T follicular helper cell (primary cell): ENCODE measurements at regions not wholly inside any gene's neighbourhood (a gene's known extent, or its start where the extent isn't known, plus 50 kb on each side); places are given as distances from the start of the nearest gene placed in this dataset.
"Not testable (repeated sequence)": the region's sequence is repeated elsewhere in the genome, so short reads cannot be mapped to it uniquely, and the experiment has no call there.

ENCODE experiments used
- DNase-seq: peaks from one replicate; pipeline ENCODE4 v3.0.0-alpha.2; 2020; ENCODE audit warnings: low read depth

GRCh38 chr10:29828440-29828894, 193.7 kb upstream of the SVIL start:
- DNase-seq, result no peak

DNA sequence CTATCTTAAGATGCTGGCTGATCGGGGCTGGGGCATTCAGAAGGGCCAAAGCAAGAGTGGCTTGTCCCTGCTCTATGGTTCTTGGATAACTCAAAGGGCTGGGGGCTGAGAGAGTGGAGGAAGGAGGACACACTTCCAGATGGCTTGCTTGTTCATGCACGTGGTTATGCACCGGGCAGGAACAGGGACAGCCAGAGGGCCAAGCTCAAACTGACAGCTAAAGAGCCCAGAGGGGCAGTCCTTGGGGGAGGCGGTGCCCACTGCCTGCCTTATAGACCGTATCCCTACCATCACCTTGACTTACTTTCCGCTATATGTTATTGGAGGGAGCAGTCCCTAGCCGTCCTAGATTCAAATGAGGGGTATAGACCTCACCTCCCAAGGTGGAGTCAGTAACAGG, 192.7 kb upstream of the SVIL start:
- DNase-seq, result no peak

- no peak for DNase-seq
Observed at GRCh38 chr10:29826801-29827450, 192.2 kb upstream of the SVIL start.

GRCh38 chr10:29826221-29826620, 191.4 kb upstream of the SVIL start:
- DNase-seq, result no peak

GRCh38 chr10:29823553-29824080, 188.8 kb upstream of the SVIL start:
- no peak for DNase-seq

DNA sequence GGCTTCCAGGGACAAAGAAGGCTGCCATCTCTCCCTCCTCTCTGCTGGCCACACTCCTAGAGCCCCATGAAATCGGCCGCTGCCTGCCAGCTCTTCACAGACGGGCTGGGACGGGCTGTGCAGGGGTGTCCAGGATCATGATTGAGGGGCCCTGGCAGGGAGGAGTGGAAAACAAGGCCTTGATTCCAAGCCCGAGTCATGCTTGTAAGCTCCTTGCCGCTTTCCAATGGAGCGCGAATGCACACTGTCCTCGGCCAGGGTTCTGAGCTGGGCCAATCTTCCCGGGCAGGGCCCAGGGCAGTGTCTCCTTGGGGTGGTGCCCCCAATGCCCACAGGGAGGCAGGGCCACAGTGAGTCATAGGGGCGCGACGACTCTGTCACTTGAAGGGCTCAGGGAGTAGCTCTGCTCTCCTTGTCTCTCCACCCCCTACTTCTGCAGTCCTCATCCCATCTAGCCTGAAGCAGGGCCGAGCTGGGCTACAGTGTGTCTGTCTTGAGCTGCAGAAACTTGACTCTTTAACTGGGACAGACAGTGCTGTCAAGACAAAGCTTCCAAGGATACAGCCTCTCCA, 186.2 kb upstream of the SVIL start:
- no peak for DNase-seq

DNA sequence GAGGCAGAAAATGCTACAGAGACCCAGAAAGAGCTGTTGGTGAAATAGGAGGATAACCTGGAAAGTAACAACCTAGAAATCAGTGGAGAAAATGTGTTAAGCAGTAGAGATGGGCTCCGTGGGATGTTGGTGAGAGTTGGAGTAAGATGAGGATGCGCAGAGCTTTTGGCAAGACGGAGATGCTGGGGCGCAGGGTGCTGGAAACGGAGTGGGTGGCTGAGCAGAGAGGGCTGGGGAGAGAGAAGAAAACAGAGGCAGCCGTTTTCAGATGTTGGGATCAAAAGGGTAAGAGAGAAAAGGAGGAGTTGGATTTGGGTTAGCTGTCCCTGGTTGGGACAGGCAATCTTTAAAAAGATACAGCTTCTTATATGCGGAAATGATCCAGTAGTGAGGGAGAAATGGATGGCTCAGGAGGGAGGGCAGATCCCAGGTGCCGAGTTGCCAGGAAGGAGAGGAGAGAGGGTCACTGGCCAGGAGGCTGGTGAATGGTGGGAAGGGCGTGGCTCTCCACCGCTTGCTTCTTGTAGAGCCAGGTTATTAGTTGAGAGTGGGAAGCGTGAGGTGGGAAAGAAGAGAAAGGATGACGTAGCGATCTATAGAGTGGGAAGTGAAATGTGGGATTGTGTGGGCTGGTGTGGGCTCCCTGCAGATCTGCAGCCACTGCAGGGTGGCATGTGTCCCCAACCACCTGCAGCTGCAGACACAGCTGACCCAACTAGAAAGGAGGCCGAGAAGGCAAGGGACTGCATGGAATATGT, 182.2 kb upstream of the SVIL start:
- no peak for DNase-seq

- DNase-seq, result no peak
Observed at GRCh38 chr10:29815572-29815971, 180.8 kb upstream of the SVIL start.

- DNase-seq, result no peak
Observed at GRCh38 chr10:29811751-29812427, 177.1 kb upstream of the SVIL start.

DNA sequence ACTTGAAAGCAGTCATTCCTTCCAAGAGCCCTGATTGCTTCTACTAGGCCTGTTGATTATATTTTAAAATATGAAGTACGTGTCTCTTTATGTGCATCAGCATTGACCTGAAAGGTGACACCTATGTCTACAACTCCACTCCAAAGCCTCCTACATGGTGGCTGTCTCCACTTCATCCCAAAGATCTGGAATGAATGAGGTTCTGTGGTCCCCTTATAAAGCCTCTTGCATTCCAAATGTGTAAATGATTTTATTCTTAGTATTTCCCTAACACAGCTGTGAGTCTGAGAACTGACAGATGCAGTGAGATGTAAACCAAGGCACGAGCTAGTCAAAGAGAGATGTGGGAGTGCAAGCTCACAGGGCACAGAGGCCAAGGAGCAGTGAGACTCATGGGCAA, 176.0 kb upstream of the SVIL start:
- DNase-seq, result no peak

DNA sequence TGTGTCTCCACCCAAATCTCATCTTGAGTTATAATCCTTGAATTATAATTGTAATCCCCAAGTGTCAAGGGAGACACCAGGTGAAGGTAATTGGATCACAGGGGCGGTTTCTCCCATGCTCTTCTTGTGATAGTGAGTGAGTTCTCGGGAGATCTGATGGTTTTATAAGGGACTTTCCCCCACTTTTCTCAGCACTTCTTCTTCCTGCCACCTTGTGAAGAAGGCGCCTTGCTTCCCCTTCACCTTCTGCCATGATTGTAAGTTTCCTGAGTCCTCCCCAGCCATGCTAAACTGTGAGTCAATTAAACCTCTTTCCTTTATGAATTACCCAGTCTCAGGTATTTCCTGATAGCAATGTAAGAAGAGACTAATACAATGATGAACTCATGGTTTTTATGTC, 175.5 kb upstream of the SVIL start:
- not testable (repeated sequence) for DNase-seq

DNA sequence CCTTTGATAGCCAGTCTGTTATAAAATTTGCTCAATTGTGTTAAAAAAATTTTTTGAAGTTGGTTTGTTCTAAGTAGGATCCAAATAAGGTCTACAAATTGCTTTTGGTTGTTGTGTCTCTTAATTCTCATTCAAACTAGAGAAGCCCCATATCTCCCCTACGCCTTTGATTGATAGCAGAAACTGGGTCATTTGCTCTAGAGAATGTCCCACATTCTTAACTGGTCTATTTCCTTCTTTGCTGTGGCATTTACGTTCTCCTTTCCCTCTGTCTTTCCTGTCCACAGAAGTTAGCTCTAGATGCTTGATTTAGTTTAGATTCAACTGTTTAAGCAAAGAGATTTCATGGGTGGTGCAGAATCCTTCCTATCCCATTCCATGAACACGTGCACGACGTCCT, 174.6 kb upstream of the SVIL start:
- no peak for DNase-seq

- DNase-seq, result no peak
Observed at GRCh38 chr10:29807163-29807806, 172.5 kb upstream of the SVIL start.

GRCh38 chr10:29806350-29806788, 171.6 kb upstream of the SVIL start:
- no peak for DNase-seq

GRCh38 chr10:29805134-29805723, 170.5 kb upstream of the SVIL start:
- no peak for DNase-seq

DNA sequence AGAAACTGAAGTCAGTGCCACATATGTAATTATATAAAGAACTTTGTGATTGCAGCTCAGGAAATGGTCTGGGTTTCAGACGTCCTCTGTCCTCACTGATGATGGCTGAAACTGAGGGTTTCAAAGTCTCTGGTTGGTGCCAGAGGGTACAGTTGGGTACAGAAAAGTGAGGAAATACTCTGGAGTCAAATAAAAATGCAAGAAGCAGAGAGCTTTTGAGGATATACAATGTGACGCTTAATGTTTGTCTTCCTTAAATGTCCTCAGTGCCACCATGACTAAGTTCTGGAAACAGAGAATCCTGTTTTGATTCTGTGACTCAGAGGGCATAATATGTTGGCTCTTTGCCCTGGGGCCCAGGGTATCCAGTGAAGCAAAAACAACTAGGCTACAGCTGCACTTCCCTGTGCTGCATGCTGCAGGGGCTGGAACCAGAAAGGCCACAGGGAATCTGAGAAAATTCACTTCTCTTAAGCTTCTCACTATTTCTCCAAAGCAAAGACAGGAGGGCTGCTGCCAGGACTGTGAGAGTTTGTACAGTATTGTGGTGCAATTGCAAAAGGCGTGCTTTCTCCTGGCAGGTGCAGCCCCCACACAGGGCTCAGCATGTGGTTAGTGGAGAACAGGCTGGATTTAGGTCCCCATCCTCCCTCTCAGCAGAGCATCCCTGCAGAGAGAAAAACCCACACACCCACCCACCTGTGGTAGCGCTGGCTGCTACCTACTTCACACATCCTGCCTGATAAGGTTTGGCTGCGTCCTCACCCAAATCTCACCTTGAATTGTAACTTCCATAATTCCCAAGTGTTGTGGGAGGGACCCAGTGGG, 169.5 kb upstream of the SVIL start:
- DNase-seq, result no peak

DNA sequence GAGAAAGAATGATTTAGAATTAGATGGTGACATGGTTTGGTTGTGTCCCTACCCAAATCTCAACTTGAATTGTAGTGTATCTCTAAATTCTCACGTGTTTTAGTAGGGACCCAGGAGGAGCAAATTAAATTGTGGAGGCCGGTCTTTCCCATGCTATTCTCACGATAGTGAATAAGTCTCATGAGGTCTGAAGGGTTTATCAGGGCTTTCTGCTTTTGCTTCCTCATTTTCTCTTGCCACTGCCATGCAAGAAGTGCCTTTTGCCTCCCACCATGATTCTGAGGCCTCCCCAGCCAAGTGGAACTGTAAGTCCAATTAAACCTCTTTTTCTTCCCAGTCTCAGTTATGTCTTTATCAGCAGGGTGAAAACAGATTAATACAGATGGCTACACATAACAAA, 167.4 kb upstream of the SVIL start:
- DNase-seq, result no peak

DNA sequence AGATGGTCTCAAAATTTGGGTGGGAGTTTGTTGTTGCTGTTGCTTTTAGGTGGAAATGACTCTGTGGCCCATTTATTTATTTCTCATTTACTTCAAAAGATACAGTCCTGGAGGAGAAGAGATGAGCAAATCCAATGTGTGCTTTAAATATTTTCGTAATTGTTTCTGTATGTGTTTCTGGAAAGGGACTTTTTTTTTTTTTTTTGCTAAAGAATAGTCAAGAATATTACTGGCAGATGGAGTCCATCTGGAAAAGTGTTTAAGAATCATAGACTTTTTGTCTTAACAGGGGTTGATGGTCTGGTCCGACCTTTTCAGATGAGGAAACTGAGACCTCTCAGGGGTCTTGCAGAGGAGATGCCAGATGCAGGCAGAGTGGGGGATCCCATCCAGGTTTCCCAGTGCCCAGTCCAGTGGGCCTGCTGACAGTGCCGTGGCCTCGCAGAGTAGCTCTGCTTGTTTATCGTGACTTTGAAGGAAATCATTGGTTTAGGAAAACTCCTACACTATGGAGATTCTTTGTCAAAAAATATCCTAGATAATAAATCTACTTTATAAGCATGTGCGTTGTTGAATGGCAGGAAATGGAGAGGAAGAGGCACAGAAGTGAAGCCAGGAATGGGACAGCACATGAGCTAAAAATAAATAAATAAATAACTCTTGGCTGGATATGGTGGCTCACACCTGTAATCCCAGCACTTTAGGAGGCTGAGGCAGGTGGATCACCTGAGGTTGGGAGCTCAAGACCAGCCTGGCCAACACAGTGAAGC, 164.3 kb upstream of the SVIL start:
- no peak for DNase-seq

- no peak for DNase-seq
Observed at GRCh38 chr10:29797616-29798015, 162.8 kb upstream of the SVIL start.

GRCh38 chr10:29795850-29796249, 161.1 kb upstream of the SVIL start:
- no peak for DNase-seq
